Liver (tissue), 3 donors: ENCODE measurements at regions not wholly inside any gene's neighbourhood (a gene's known extent, or its start where the extent isn't known, plus 50 kb on each side); places are given as distances from the start of the nearest gene placed in this dataset.

Experiments
- GABPA ChIP-seq, 2 donors: IDR thresholded peaks in 1 of 2; conservative IDR thresholded peaks in 1 of 2; 2 replicates each; pipeline ENCODE4 v1.6.1; 2016; ENCODE audit warnings: antibody characterized with exemption in 2 of 2, mild to moderate bottlenecking in 1 of 2, moderate library complexity in 1 of 2
- RXRA ChIP-seq, 2 donors: IDR thresholded peaks; 2 replicates each; pipeline ENCODE4 v1.6.1; 2017 to 2018; ENCODE audit warnings: antibody characterized with exemption in 2 of 2, mild to moderate bottlenecking in 1 of 2
- TF ChIP-seq, protein P1 (sequence below): fragments of 150-350 bp; IDR thresholded peaks from 2 replicates; pipeline ENCODE4 v1.5.1; 2017; ENCODE audit warnings: improper control_type of control experiment, low read depth, low read length; ENCODE audit not compliant: missing input control
- TF ChIP-seq, protein P2 (sequence below): IDR thresholded peaks from 2 replicates; pipeline ENCODE4 v1.6.1; 2016; ENCODE audit warnings: antibody characterized with exemption, mild to moderate bottlenecking
- donor health status: healthy.
- donor health status: healthy.

DNA sequence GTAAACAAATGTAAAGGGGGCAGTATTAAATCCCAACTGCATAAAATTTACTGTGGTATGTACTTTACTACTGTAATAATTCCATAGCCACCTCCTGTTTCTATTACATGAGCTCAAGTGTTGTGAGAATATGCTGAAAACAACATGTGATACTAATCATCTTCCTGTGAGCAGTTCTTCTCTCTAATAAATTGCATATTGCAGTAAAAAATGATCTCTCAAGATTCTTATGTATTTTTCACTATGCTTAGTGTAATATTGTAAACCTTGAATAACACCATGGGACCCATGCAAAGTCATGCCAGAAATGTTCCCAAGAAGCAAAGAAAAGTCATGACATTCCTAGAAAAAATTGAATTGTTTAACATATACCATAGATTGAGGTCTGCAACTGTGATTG, 133.0 kb upstream of the ATXN1 start:
- TF ChIP-seq, protein P1, sequence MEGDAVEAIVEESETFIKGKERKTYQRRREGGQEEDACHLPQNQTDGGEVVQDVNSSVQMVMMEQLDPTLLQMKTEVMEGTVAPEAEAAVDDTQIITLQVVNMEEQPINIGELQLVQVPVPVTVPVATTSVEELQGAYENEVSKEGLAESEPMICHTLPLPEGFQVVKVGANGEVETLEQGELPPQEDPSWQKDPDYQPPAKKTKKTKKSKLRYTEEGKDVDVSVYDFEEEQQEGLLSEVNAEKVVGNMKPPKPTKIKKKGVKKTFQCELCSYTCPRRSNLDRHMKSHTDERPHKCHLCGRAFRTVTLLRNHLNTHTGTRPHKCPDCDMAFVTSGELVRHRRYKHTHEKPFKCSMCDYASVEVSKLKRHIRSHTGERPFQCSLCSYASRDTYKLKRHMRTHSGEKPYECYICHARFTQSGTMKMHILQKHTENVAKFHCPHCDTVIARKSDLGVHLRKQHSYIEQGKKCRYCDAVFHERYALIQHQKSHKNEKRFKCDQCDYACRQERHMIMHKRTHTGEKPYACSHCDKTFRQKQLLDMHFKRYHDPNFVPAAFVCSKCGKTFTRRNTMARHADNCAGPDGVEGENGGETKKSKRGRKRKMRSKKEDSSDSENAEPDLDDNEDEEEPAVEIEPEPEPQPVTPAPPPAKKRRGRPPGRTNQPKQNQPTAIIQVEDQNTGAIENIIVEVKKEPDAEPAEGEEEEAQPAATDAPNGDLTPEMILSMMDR = no peak
- TF ChIP-seq GABPA (IDR thresholded peaks at IDR 0.05 in 1 of 2, conservative IDR thresholded peaks at IDR 0.05 in 1 of 2) (no peak), RXRA (IDR thresholded peaks at IDR 0.05) (no peak)
- TF ChIP-seq, protein P2, sequence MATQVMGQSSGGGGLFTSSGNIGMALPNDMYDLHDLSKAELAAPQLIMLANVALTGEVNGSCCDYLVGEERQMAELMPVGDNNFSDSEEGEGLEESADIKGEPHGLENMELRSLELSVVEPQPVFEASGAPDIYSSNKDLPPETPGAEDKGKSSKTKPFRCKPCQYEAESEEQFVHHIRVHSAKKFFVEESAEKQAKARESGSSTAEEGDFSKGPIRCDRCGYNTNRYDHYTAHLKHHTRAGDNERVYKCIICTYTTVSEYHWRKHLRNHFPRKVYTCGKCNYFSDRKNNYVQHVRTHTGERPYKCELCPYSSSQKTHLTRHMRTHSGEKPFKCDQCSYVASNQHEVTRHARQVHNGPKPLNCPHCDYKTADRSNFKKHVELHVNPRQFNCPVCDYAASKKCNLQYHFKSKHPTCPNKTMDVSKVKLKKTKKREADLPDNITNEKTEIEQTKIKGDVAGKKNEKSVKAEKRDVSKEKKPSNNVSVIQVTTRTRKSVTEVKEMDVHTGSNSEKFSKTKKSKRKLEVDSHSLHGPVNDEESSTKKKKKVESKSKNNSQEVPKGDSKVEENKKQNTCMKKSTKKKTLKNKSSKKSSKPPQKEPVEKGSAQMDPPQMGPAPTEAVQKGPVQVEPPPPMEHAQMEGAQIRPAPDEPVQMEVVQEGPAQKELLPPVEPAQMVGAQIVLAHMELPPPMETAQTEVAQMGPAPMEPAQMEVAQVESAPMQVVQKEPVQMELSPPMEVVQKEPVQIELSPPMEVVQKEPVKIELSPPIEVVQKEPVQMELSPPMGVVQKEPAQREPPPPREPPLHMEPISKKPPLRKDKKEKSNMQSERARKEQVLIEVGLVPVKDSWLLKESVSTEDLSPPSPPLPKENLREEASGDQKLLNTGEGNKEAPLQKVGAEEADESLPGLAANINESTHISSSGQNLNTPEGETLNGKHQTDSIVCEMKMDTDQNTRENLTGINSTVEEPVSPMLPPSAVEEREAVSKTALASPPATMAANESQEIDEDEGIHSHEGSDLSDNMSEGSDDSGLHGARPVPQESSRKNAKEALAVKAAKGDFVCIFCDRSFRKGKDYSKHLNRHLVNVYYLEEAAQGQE = no peak
